Effector CD8-positive, alpha-beta T cell (primary cell): ENCODE measurements at regions not wholly inside any gene's neighbourhood (a gene's known extent, or its start where the extent isn't known, plus 50 kb on each side); places are given as distances from the start of the nearest gene placed in this dataset.
"Not testable (repeated sequence)": the region's sequence is repeated elsewhere in the genome, so short reads cannot be mapped to it uniquely, and the experiment has no call there.

Experiments
- DNase-seq: peaks from one replicate; lab custom pipeline; 2025; lab: John Stamatoyannopoulos, UW

GRCh38 chr3:109803274-109803673 lies 465.9 kb upstream of the DPPA4 start:
- no peak for DNase-seq

- DNase-seq: no peak
Measured at GRCh38 chr3:109804697-109805096, 467.4 kb upstream of the DPPA4 start.

- DNase-seq: no peak
Measured at GRCh38 chr3:109806929-109807328, 469.6 kb upstream of the DPPA4 start.

GRCh38 chr3:109809513-109809912 lies 472.2 kb upstream of the DPPA4 start:
- DNase-seq: no peak

- no peak for DNase-seq
Measured at GRCh38 chr3:109818081-109818480, 480.7 kb upstream of the DPPA4 start.

GRCh38 chr3:109819734-109820133 lies 482.4 kb upstream of the DPPA4 start:
- DNase-seq: no peak

- no peak for DNase-seq
Measured at GRCh38 chr3:109825971-109826810, 488.8 kb upstream of the DPPA4 start.

GRCh38 chr3:109831403-109831802 lies 494.1 kb upstream of the DPPA4 start:
- no peak for DNase-seq

- no peak for DNase-seq
Measured at GRCh38 chr3:109835958-109836357, 498.6 kb upstream of the DPPA4 start.

- no peak for DNase-seq
Measured at GRCh38 chr3:109851854-109852253, 514.5 kb upstream of the DPPA4 start.

GRCh38 chr3:109852283-109852682 lies 514.9 kb upstream of the DPPA4 start:
- DNase-seq: no peak

GRCh38 chr3:109853077-109853731 lies 515.9 kb upstream of the DPPA4 start:
- DNase-seq: no peak

GRCh38 chr3:109863701-109864100 lies 526.4 kb upstream of the DPPA4 start:
- no peak for DNase-seq

- no peak for DNase-seq
Measured at GRCh38 chr3:109864452-109864851, 527.1 kb upstream of the DPPA4 start.

GRCh38 chr3:109869586-109869985 lies 532.2 kb upstream of the DPPA4 start:
- no peak for DNase-seq

GRCh38 chr3:109874896-109875708 lies 537.8 kb upstream of the DPPA4 start:
- DNase-seq: no peak

- DNase-seq: not testable (repeated sequence)
Measured at GRCh38 chr3:109877616-109878015, 540.3 kb upstream of the DPPA4 start.

- DNase-seq: no peak
Measured at GRCh38 chr3:109882144-109882543, 544.8 kb upstream of the DPPA4 start.

- no peak for DNase-seq
Measured at GRCh38 chr3:109887293-109887692, 549.9 kb upstream of the DPPA4 start.

- DNase-seq: no peak
Measured at GRCh38 chr3:109888026-109888425, 550.7 kb upstream of the DPPA4 start.

- no peak for DNase-seq
Measured at GRCh38 chr3:109897734-109898133, 560.4 kb upstream of the DPPA4 start.

GRCh38 chr3:109899925-109900324 lies 562.6 kb upstream of the DPPA4 start:
- no peak for DNase-seq

GRCh38 chr3:109900783-109901182 lies 563.4 kb upstream of the DPPA4 start:
- no peak for DNase-seq
